ENCODE measurements at regions not wholly inside any gene's neighbourhood (a gene's known extent, or its start where the extent isn't known, plus 50 kb on each side); places are given as distances from the start of the nearest gene placed in this dataset.

DNA sequence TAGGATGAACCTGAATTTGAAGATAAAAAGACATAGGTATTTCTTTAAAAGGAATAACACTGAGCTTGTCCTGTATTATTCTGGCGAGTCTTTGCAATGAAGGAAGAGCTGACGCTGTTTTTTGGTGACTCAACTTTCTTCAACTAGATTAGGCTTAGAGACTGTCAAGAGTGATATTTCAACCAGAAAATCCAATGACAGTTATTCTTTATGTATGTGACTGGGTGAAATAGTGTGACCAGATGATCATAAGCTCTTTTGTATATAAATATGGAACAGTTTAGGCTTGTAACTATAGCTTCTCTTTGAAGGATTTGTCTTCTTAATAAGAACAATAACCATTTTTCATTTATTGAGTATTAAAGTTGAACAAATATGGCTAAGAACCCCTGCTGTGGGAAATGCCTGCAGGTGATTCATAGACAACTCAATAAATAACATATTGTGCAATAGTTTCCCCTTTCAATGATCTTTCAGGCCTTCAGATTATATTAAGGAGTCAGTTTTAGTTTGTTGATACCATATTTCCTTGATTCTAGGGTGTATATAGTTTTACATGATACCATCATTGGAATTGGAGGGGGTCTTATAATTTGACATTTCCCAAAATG is 265.6 kb upstream of the JAG1 start:
- DNase-seq (ENCODE audit: low spot score): no peak
- no peak overlapping the region for H3K4me3 Mint-ChIP-seq
- H3K9me3 Mint-ChIP-seq: no peaks in the 10 kb centered on the region
- ChIA-PET CTCF (interaction anchor here (0.8 to 1.0 kb wide), 2 partner anchors 18 to 266 kb away, joined by 3 to 4 read pairs; no protein-coding TSS in a partner anchor), POLR2A (no interaction called here)
- H3K27ac Mint-ChIP-seq: no peak overlapping the region
- no peaks in the 10 kb centered on the region for H3K36me3 Mint-ChIP-seq
- no peak for ATAC-seq
- no peak for TF ChIP-seq ZNF121 (CRISPR knock-in tag; IDR thresholded peaks at IDR 0.05)
- TF ChIP-seq RORB (CRISPR knock-in tag; IDR thresholded peaks at IDR 0.05): no peak
- TF ChIP-seq, protein P1, sequence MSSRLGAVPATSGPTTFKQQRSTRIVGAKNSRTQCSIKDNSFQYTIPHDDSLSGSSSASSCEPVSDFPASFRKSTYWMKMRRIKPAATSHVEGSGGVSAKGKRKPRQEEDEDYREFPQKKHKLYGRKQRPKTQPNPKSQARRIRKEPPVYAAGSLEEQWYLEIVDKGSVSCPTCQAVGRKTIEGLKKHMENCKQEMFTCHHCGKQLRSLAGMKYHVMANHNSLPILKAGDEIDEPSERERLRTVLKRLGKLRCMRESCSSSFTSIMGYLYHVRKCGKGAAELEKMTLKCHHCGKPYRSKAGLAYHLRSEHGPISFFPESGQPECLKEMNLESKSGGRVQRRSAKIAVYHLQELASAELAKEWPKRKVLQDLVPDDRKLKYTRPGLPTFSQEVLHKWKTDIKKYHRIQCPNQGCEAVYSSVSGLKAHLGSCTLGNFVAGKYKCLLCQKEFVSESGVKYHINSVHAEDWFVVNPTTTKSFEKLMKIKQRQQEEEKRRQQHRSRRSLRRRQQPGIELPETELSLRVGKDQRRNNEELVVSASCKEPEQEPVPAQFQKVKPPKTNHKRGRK (CRISPR knock-in tag; IDR thresholded peaks at IDR 0.05; ENCODE audit: borderline replicate concordance): no peak
- no peak for TF ChIP-seq ZNF232 (CRISPR knock-in tag; IDR thresholded peaks at IDR 0.05)
- no peak for TF ChIP-seq SP1 (CRISPR knock-in tag; conservative IDR thresholded peaks at IDR 0.05)
- TF ChIP-seq GABPB1 (CRISPR knock-in tag; IDR thresholded peaks at IDR 0.05): no peak
- TF ChIP-seq TEAD4 (CRISPR knock-in tag; IDR thresholded peaks at IDR 0.05): no peak
- no peak for TF ChIP-seq GRHL2 (CRISPR knock-in tag; IDR thresholded peaks at IDR 0.05; ENCODE audit: insufficient replicate concordance, severe bottlenecking)
- no peak for TF ChIP-seq ZNF396 (CRISPR knock-in tag; IDR thresholded peaks at IDR 0.05; ENCODE audit: borderline replicate concordance)
- no peaks in the 10 kb centered on the region for H3K27me3 Mint-ChIP-seq (ENCODE audit: low read depth)
- no peaks in the 10 kb centered on the region for H3K4me1 Mint-ChIP-seq

DNA sequence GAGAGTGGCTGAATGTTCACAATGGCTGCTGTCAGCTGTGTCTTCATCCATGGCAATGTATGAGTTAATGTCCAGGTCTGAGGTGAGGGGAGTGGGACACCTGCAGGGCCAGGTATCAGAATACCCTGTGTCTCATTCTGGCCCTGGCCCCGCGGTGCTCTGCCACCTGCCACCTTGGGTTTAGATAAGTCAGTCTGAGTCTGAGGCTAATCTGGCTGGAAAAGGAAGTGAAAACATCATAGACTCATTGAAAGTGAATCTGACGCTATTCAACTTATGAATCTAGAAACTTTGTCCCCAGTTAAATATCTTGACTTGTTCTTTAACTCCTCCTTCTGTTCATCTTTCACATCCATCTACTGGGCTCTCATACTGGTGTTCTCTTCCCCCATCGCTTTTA is 267.1 kb upstream of the JAG1 start:
- Mint-ChIP-seq H3K4me1 (no peaks in the 10 kb centered on the region), H3K27ac (no peak overlapping the region), H3K9me3 (no peaks in the 10 kb centered on the region), H3K27me3 (ENCODE audit: low read depth) (no peaks in the 10 kb centered on the region), H3K4me3 (no peak overlapping the region), H3K36me3 (no peaks in the 10 kb centered on the region)
- DNase-seq (ENCODE audit: low spot score): no peak
- TF ChIP-seq, protein P2, sequence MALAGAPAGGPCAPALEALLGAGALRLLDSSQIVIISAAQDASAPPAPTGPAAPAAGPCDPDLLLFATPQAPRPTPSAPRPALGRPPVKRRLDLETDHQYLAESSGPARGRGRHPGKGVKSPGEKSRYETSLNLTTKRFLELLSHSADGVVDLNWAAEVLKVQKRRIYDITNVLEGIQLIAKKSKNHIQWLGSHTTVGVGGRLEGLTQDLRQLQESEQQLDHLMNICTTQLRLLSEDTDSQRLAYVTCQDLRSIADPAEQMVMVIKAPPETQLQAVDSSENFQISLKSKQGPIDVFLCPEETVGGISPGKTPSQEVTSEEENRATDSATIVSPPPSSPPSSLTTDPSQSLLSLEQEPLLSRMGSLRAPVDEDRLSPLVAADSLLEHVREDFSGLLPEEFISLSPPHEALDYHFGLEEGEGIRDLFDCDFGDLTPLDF (CRISPR knock-in tag; IDR thresholded peaks at IDR 0.05): no peak
- TF ChIP-seq IRF2 (CRISPR knock-in tag; IDR thresholded peaks at IDR 0.05; ENCODE audit: borderline replicate concordance, low read depth): no peak
- no peak for TF ChIP-seq ZNF425 (CRISPR knock-in tag; conservative IDR thresholded peaks at IDR 0.05)
- TF ChIP-seq NR2C2 (CRISPR knock-in tag; IDR thresholded peaks at IDR 0.05): no peak
- TF ChIP-seq, protein P3, sequence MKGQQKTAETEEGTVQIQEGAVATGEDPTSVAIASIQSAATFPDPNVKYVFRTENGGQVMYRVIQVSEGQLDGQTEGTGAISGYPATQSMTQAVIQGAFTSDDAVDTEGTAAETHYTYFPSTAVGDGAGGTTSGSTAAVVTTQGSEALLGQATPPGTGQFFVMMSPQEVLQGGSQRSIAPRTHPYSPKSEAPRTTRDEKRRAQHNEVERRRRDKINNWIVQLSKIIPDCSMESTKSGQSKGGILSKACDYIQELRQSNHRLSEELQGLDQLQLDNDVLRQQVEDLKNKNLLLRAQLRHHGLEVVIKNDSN (CRISPR knock-in tag; IDR thresholded peaks at IDR 0.05): no peak
- TF ChIP-seq, protein P4, sequence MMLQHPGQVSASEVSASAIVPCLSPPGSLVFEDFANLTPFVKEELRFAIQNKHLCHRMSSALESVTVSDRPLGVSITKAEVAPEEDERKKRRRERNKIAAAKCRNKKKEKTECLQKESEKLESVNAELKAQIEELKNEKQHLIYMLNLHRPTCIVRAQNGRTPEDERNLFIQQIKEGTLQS (CRISPR knock-in tag; conservative IDR thresholded peaks at IDR 0.05): no peak
- no peak for TF ChIP-seq ZNF396 (CRISPR knock-in tag; IDR thresholded peaks at IDR 0.05; ENCODE audit: borderline replicate concordance)
- TF ChIP-seq FOXK1 (CRISPR knock-in tag; IDR thresholded peaks at IDR 0.05): no peak
- no peak for TF ChIP-seq NFYB (CRISPR knock-in tag; conservative IDR thresholded peaks at IDR 0.05; ENCODE audit: low read depth)
- TF ChIP-seq FOXP1 (CRISPR knock-in tag; IDR thresholded peaks at IDR 0.05; ENCODE audit: borderline replicate concordance): no peak
- TF ChIP-seq TEAD1 (CRISPR knock-in tag; IDR thresholded peaks at IDR 0.05): no peak
- TF ChIP-seq KAT7 (CRISPR knock-in tag; IDR thresholded peaks at IDR 0.05; ENCODE audit: borderline replicate concordance): no peak
- CTCF ChIA-PET: no interaction called here
- POLR2A ChIA-PET: no interaction called here
- ATAC-seq: no peak
